Ectodermal cell (in vitro differentiated cells): ENCODE measurements at regions not wholly inside any gene's neighbourhood (a gene's known extent, or its start where the extent isn't known, plus 50 kb on each side); places are given as distances from the start of the nearest gene placed in this dataset.

ENCODE experiments used
- H3K27ac ChIP-seq: 2 replicates; pipeline ENCODE4 v1.7.0; 2013; ENCODE audit warnings: mild to moderate bottlenecking, low read depth, low read length; ENCODE audit not compliant: insufficient read depth, poor library complexity, severe bottlenecking
- H3K27me3 ChIP-seq: 2 replicates; pipeline ENCODE4 v1.7.0; 2013; ENCODE audit warnings: mild to moderate bottlenecking, low read length; ENCODE audit not compliant: insufficient read depth, control insufficient read depth, poor library complexity, severe bottlenecking
- H3K36me3 ChIP-seq: one replicate; pipeline ENCODE4 v1.7.0; 2013; ENCODE audit warnings: low read length; ENCODE audit not compliant: control insufficient read depth, insufficient read depth
- H3K4me1 ChIP-seq: one replicate; pipeline ENCODE4 v1.7.0; 2013; ENCODE audit warnings: low read length; ENCODE audit not compliant: control insufficient read depth, insufficient read depth
- H3K4me3 ChIP-seq: 2 replicates; pipeline ENCODE4 v1.7.0; 2013; ENCODE audit warnings: low read depth, low read length, control low read depth; ENCODE audit not compliant: insufficient read depth
- H3K9me3 ChIP-seq: 2 replicates; pipeline ENCODE4 v1.7.0; 2013; ENCODE audit warnings: mild to moderate bottlenecking, low read length, moderate library complexity; ENCODE audit not compliant: control insufficient read depth
- WGBS, 2 experiments: methylation state at CpG; one replicate each; pipeline ENCODE4 v1.1.7; 2013; ENCODE audit warnings: missing lambda C conversion rate in 2 of 2; 5-methylcytosine and 5-hydroxymethylcytosine counted together

DNA sequence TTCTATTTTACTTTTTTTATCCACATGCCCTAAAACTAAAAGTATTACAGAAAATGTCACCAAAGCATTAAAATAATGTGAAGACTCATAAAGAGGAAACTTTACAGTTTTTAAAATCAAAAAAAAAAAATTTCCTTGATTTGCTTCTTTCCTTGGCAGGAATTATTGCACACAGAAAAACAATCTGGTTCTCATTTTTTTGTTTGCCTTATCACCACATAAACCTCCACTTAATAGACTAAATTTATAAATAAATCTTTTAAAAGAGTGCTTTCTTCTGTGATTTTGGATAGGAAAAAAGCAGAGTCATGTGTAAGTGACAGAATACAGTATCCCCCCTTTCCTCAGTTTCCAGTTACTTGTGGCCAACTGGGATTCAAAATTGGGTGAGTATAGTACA, 695.1 kb upstream of the CITED2 start:
- H3K4me3 ChIP-seq: no peak overlapping the region
- H3K9me3 ChIP-seq: no peaks in the 10 kb centered on the region
- H3K27me3 ChIP-seq: no peaks in the 10 kb centered on the region
- H3K36me3 ChIP-seq: no peaks in the 10 kb centered on the region
- H3K27ac ChIP-seq: no peak overlapping the region
- no peaks in the 10 kb centered on the region for H3K4me1 ChIP-seq

- Histone ChIP-seq H3K4me1 (no peaks in the 10 kb centered on the region), H3K9me3 (no peaks in the 10 kb centered on the region), H3K27ac (no peak overlapping the region), H3K4me3 (no peak overlapping the region), H3K36me3 (no peaks in the 10 kb centered on the region), H3K27me3 (no peaks in the 10 kb centered on the region)
- WGBS, 2 experiments: 91 to 92% methylated on average over 3 of the region's 3 CpGs
These were observed 694.4 kb upstream of the CITED2 start for GRCh38 chr6:140068801-140069200.

- WGBS, 2 experiments: 72 to 84% methylated on average over 7 of the region's 7 CpGs
- Histone ChIP-seq H3K36me3 (no peaks in the 10 kb centered on the region), H3K27me3 (no peaks in the 10 kb centered on the region), H3K27ac (no peak overlapping the region), H3K4me3 (no peak overlapping the region), H3K4me1 (no peaks in the 10 kb centered on the region), H3K9me3 (no peaks in the 10 kb centered on the region)
These were observed 689.9 kb upstream of the CITED2 start for GRCh38 chr6:140064366-140064765.

GRCh38 chr6:140063021-140063399, 688.6 kb upstream of the CITED2 start:
- H3K27me3 ChIP-seq: no peaks in the 10 kb centered on the region
- no peaks in the 10 kb centered on the region for H3K9me3 ChIP-seq
- H3K4me1 ChIP-seq: no peaks in the 10 kb centered on the region
- H3K27ac ChIP-seq: no peak overlapping the region
- no peak overlapping the region for H3K4me3 ChIP-seq
- H3K36me3 ChIP-seq: no peaks in the 10 kb centered on the region

- no peak overlapping the region for H3K27ac ChIP-seq
- no peaks in the 10 kb centered on the region for H3K27me3 ChIP-seq
- 89 to 90% methylated on average over 3 of the region's 3 CpGs for WGBS, 2 experiments
- no peak overlapping the region for H3K4me3 ChIP-seq
- no peaks in the 10 kb centered on the region for H3K4me1 ChIP-seq
- H3K36me3 ChIP-seq: no peaks in the 10 kb centered on the region
- no peaks in the 10 kb centered on the region for H3K9me3 ChIP-seq
These were observed 687.9 kb upstream of the CITED2 start for GRCh38 chr6:140062043-140063020.

- Histone ChIP-seq H3K36me3 (no peaks in the 10 kb centered on the region), H3K4me3 (no peak overlapping the region), H3K27me3 (no peaks in the 10 kb centered on the region), H3K9me3 (no peaks in the 10 kb centered on the region), H3K4me1 (no peaks in the 10 kb centered on the region), H3K27ac (no peak overlapping the region)
- WGBS, 2 experiments: 89 to 95% methylated on average over 5 of the region's 5 CpGs
These were observed 686.9 kb upstream of the CITED2 start for GRCh38 chr6:140061110-140062042.

GRCh38 chr6:140059947-140060346, 685.5 kb upstream of the CITED2 start:
- Histone ChIP-seq H3K9me3 (no peaks in the 10 kb centered on the region), H3K4me3 (no peak overlapping the region), H3K4me1 (no peaks in the 10 kb centered on the region), H3K27ac (no peak overlapping the region), H3K27me3 (no peaks in the 10 kb centered on the region), H3K36me3 (no peaks in the 10 kb centered on the region)
- WGBS, 2 experiments: 92 to 100% methylated on average over 1 of the region's 1 CpG

GRCh38 chr6:140058863-140059262, 684.4 kb upstream of the CITED2 start:
- 90 to 97% methylated on average over 2 of the region's 2 CpGs for WGBS, 2 experiments
- Histone ChIP-seq H3K9me3 (no peaks in the 10 kb centered on the region), H3K27ac (no peak overlapping the region), H3K4me3 (no peak overlapping the region), H3K36me3 (no peaks in the 10 kb centered on the region), H3K27me3 (no peaks in the 10 kb centered on the region), H3K4me1 (no peaks in the 10 kb centered on the region)

DNA sequence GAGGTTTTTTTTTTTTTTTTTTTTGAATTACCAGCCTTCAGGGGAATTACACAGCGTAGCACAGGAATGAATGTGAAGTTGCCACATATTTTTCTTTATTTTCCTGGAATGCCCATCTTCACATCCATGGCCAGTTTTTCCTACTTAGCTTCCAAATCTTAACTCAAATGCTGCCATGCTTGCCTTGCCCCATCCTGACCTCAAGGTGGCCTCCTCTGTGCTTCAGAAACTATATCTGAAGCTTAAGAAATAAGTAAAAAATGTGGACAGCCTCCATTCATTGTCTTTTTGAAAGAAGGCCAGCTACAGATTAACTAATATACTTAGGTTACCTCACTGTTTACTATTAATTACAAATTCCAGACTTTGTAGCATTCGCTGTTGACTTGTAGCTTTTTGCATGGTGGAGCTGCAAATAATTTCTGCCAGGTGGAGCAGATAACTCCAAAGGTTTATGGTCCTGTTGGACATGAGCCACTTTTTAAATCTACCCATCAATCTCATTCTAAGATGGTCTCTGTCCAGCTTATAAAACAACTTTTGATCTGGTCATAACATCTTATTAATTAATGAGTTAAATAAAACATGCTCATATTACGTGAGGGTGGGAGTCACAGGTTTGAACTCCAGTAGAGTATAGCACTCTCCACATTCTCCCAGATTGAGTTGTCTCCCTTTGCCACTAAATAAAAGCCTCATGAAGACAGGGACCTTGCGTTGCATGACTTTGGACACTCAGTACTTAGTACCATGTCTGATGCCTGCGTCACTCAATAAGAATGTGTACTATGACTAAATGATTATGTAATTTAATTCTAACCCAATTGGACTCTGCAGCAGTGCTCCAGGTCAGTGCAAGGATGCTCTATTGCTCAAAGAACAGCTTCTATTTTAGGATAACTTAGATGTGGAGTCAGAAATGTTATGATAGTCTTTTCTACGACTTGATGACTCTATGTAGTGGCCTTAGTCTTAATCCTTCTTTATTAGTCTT, 678.6 kb upstream of the CITED2 start:
- H3K27ac ChIP-seq: no peak overlapping the region

More for the DNA sequence above, 678.6 kb upstream of the CITED2 start:
- Histone ChIP-seq H3K4me1 (no peaks in the 10 kb centered on the region), H3K36me3 (no peaks in the 10 kb centered on the region), H3K4me3 (no peak overlapping the region), H3K9me3 (no peaks in the 10 kb centered on the region), H3K27me3 (no peaks in the 10 kb centered on the region)
- 96% methylated on average over 6 of the region's 6 CpGs for WGBS, 2 experiments
